ENCODE measurements at regions not wholly inside any gene's neighbourhood (a gene's known extent, or its start where the extent isn't known, plus 50 kb on each side); places are given as distances from the start of the nearest gene placed in this dataset.

DNA sequence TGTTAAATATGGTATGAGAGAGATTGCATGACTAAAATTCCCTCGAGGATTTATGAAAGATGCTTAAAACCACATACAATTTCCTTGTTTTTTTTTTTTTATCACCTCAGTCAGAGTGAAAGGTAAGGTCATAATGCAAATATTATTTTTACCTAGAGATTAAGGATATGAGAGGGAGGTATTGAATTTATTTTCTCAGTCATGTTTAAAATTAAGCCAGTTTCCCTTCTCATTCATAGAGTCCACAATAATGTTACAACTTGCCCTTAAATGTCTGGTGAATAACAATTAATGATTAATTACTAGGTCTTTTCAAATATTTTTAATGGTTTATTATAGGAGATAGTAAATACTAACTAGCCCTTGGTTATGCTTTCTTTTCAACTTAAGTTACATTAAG lies 144.9 kb upstream of the HAPLN1 start:
- Histone ChIP-seq H3K9me3 (no peaks in the 10 kb centered on the region), H3K4me3 (ENCODE audit: low read depth in 2 of 2, low read length in 1 of 2) (no peak overlapping the region), H3K4me2 (no peak overlapping the region), H3F3A (replicated peaks; ENCODE audit: insufficient read depth) (no peaks in the 10 kb centered on the region), H4K20me1 (ENCODE audit: insufficient read depth) (no peaks in the 10 kb centered on the region), H3K36me3 (replicated peaks in 1 of 2; ENCODE audit: control insufficient read depth in 1 of 2, insufficient read depth in 2 of 2, low read length in 1 of 2) (no peaks in the 10 kb centered on the region), H3K79me2 (ENCODE audit: insufficient read depth) (no peaks in the 10 kb centered on the region), H3K27me3 (ENCODE audit: insufficient read depth) (no peaks in the 10 kb centered on the region), H2AFZ (ENCODE audit: low read depth) (no peak overlapping the region), H3K9ac (no peak overlapping the region), H3K4me1 (ENCODE audit: control insufficient read depth in 1 of 2, insufficient read depth in 2 of 2, low read depth in 1 of 2, low read length in 1 of 2) (no peaks in the 10 kb centered on the region; a peak in 1 of 4 replicates), H3K27ac (ENCODE audit: low read depth in 2 of 2, low read length in 1 of 2) (no peak overlapping the region), H3K9me2 (no peaks in the 10 kb centered on the region)
- TF ChIP-seq, protein P1, sequence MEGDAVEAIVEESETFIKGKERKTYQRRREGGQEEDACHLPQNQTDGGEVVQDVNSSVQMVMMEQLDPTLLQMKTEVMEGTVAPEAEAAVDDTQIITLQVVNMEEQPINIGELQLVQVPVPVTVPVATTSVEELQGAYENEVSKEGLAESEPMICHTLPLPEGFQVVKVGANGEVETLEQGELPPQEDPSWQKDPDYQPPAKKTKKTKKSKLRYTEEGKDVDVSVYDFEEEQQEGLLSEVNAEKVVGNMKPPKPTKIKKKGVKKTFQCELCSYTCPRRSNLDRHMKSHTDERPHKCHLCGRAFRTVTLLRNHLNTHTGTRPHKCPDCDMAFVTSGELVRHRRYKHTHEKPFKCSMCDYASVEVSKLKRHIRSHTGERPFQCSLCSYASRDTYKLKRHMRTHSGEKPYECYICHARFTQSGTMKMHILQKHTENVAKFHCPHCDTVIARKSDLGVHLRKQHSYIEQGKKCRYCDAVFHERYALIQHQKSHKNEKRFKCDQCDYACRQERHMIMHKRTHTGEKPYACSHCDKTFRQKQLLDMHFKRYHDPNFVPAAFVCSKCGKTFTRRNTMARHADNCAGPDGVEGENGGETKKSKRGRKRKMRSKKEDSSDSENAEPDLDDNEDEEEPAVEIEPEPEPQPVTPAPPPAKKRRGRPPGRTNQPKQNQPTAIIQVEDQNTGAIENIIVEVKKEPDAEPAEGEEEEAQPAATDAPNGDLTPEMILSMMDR (IDR thresholded peaks at IDR 0.05), result no peak
- TF ChIP-seq, protein P2, sequence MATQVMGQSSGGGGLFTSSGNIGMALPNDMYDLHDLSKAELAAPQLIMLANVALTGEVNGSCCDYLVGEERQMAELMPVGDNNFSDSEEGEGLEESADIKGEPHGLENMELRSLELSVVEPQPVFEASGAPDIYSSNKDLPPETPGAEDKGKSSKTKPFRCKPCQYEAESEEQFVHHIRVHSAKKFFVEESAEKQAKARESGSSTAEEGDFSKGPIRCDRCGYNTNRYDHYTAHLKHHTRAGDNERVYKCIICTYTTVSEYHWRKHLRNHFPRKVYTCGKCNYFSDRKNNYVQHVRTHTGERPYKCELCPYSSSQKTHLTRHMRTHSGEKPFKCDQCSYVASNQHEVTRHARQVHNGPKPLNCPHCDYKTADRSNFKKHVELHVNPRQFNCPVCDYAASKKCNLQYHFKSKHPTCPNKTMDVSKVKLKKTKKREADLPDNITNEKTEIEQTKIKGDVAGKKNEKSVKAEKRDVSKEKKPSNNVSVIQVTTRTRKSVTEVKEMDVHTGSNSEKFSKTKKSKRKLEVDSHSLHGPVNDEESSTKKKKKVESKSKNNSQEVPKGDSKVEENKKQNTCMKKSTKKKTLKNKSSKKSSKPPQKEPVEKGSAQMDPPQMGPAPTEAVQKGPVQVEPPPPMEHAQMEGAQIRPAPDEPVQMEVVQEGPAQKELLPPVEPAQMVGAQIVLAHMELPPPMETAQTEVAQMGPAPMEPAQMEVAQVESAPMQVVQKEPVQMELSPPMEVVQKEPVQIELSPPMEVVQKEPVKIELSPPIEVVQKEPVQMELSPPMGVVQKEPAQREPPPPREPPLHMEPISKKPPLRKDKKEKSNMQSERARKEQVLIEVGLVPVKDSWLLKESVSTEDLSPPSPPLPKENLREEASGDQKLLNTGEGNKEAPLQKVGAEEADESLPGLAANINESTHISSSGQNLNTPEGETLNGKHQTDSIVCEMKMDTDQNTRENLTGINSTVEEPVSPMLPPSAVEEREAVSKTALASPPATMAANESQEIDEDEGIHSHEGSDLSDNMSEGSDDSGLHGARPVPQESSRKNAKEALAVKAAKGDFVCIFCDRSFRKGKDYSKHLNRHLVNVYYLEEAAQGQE (IDR thresholded peaks at IDR 0.05; ENCODE audit: low read depth, low read length), result no peak
- TF ChIP-seq, protein P3, sequence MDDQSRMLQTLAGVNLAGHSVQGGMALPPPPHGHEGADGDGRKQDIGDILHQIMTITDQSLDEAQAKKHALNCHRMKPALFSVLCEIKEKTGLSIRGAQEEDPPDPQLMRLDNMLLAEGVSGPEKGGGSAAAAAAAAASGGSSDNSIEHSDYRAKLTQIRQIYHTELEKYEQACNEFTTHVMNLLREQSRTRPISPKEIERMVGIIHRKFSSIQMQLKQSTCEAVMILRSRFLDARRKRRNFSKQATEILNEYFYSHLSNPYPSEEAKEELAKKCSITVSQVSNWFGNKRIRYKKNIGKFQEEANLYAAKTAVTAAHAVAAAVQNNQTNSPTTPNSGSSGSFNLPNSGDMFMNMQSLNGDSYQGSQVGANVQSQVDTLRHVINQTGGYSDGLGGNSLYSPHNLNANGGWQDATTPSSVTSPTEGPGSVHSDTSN (IDR thresholded peaks at IDR 0.05), result no peak
- TF ChIP-seq FOXM1 (IDR thresholded peaks at IDR 0.05; ENCODE audit: low read depth), result no peak
- no peak for TF ChIP-seq TAF1 (IDR thresholded peaks at IDR 0.05; ENCODE audit: borderline replicate concordance, low read depth, low read length)
- TF ChIP-seq TEAD4 (IDR thresholded peaks at IDR 0.05; ENCODE audit: borderline replicate concordance, insufficient read depth), result no peak
- no peak for TF ChIP-seq NRF1 (IDR thresholded peaks at IDR 0.05; ENCODE audit: low read depth, low read length)
- no peak for TF ChIP-seq SMC3 (IDR thresholded peaks at IDR 0.05; ENCODE audit: low read depth, low read length)
- no peak for TF ChIP-seq NFIC (IDR thresholded peaks at IDR 0.05; ENCODE audit: borderline replicate concordance)
- TF ChIP-seq, protein P4, sequence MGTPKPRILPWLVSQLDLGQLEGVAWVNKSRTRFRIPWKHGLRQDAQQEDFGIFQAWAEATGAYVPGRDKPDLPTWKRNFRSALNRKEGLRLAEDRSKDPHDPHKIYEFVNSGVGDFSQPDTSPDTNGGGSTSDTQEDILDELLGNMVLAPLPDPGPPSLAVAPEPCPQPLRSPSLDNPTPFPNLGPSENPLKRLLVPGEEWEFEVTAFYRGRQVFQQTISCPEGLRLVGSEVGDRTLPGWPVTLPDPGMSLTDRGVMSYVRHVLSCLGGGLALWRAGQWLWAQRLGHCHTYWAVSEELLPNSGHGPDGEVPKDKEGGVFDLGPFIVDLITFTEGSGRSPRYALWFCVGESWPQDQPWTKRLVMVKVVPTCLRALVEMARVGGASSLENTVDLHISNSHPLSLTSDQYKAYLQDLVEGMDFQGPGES (IDR thresholded peaks at IDR 0.05; ENCODE audit: low read depth, low read length), result no peak
- TF ChIP-seq FOSL2 (IDR thresholded peaks at IDR 0.05; ENCODE audit: borderline replicate concordance, low read depth), result no peak
- no peak for TF ChIP-seq TCF12 (IDR thresholded peaks at IDR 0.05)
- TF ChIP-seq EP300 (IDR thresholded peaks at IDR 0.05; ENCODE audit: borderline replicate concordance in 1 of 2, low read depth in 1 of 2, low read length in 1 of 2), result no peak
- no peak for TF ChIP-seq RCOR1 (IDR thresholded peaks at IDR 0.05; ENCODE audit: low read length)
- TF ChIP-seq JUND (IDR thresholded peaks at IDR 0.05), result no peak
- no peak for TF ChIP-seq EZH2phosphoT487 (IDR thresholded peaks at IDR 0.05; ENCODE audit: borderline replicate concordance, low read depth)
- TF ChIP-seq MEF2A (IDR thresholded peaks at IDR 0.05; ENCODE audit: borderline replicate concordance, low read depth), result no peak
- TF ChIP-seq MXI1 (IDR thresholded peaks at IDR 0.05; ENCODE audit: low read depth, low read length), result no peak
- TF ChIP-seq GATA2 (CRISPR knock-in tag; IDR thresholded peaks at IDR 0.05), result no peak
- DNase-seq, result no peak
- WGBS (ENCODE audit: low lambda C conversion rate), result 67% methylated on average over 1 of the region's 1 CpG
- CTCF ChIA-PET, result no interaction called here
- POLR2A ChIA-PET, result no interaction called here

Measured in SK-N-SH (cell line).